Mammary epithelial cell (primary cell): ENCODE measurements at regions not wholly inside any gene's neighbourhood (a gene's known extent, or its start where the extent isn't known, plus 50 kb on each side); places are given as distances from the start of the nearest gene placed in this dataset.

ENCODE experiments used
- EZH2 ChIP-seq: IDR thresholded peaks from 2 replicates; pipeline ENCODE4 v1.6.1; 2012; ENCODE audit warnings: low read length, inconsistent platforms, borderline replicate concordance
- TF ChIP-seq, protein P1 (sequence below), 2 donors: IDR thresholded peaks in 1 of 2; conservative IDR thresholded peaks in 1 of 2; 2 replicates each; pipeline ENCODE4 v1.5.1; 2011 to 2012; ENCODE audit warnings: inconsistent platforms in 2 of 2, low read length in 2 of 2, mild to moderate bottlenecking in 2 of 2, control low read depth in 1 of 2, low read depth in 1 of 2; ENCODE audit not compliant: insufficient read depth in 1 of 2; ENCODE audit errors: extremely low read depth in 1 of 2

DNA sequence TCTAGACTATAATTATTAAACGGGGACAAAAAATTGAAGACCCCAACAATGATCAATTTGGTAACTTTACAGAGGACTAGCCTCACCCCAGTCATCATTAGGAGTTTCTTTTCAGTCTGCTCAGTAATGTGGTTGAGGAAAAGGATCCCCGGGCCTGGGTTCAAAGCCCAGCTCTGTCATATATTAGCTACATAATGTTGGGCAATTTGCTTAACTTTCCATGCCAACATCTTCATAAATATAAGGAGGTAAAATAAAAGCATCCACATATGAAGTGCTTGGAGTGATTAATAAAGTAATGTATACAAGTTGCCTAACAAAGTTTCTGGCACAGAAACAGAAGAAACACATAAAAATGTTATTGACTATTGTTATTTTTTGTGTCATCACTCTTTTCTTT is 53.4 kb upstream of the ANTXR2 start:
- TF ChIP-seq, protein P1, sequence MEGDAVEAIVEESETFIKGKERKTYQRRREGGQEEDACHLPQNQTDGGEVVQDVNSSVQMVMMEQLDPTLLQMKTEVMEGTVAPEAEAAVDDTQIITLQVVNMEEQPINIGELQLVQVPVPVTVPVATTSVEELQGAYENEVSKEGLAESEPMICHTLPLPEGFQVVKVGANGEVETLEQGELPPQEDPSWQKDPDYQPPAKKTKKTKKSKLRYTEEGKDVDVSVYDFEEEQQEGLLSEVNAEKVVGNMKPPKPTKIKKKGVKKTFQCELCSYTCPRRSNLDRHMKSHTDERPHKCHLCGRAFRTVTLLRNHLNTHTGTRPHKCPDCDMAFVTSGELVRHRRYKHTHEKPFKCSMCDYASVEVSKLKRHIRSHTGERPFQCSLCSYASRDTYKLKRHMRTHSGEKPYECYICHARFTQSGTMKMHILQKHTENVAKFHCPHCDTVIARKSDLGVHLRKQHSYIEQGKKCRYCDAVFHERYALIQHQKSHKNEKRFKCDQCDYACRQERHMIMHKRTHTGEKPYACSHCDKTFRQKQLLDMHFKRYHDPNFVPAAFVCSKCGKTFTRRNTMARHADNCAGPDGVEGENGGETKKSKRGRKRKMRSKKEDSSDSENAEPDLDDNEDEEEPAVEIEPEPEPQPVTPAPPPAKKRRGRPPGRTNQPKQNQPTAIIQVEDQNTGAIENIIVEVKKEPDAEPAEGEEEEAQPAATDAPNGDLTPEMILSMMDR (conservative IDR thresholded peaks at IDR 0.05 in 1 of 2, IDR thresholded peaks at IDR 0.05 in 1 of 2; ENCODE audit: extremely low read depth in 1 of 2, insufficient read depth in 1 of 2, low read depth in 1 of 2, low read length in 2 of 2): no peak
- TF ChIP-seq EZH2: no peak
